DMS79 treated with DMSO at 0.1 percent for 48 hours (cell line): ENCODE measurements at regions not wholly inside any gene's neighbourhood (a gene's known extent, or its start where the extent isn't known, plus 50 kb on each side); places are given as distances from the start of the nearest gene placed in this dataset.

ENCODE experiments used
- DNase-seq: peaks from one replicate; lab custom pipeline; 2025; lab: John Stamatoyannopoulos, UW

GRCh38 chr20:51335329-51335841 is 207.1 kb downstream of the NFATC2 start:
- DNase-seq: no peak

DNA sequence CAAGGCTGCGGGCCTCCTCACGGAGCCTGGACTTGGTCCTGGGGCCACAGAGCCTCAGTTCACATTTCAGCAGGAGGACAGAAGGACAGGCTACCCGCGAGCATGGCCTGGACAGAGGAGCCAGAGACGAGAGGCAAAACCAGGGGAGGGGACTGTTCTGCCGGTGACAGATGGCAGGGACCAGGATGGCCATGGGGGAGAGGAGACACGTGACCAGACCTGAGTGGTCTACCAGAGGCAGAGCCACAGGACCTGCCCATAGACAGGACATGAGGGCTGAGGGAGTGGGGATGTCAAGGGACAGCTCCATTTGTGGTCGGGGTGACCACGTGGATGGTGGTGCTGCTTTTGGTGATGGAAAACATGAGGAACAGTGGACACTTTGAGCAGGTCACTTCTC is 207.9 kb downstream of the NFATC2 start:
- DNase-seq: no peak

DNA sequence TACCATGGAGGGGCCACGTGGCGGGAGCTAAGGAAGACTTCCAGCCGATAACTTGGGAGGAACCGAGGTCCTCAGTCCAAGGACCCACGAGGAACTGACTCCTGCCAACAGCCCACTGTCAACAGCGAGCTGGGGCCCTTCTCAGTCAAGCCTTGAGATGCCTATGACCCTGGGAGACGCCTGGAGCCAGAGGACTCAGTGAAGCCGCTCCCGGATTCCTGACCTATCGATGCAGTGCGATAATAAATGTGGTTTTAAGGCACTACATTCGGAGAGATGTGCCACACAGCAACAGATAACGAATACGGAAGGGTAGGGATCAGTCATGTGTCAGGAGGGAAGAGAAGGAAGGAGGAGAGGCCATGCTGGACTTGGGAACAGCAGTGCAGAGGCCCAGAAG is 208.5 kb downstream of the NFATC2 start:
- DNase-seq: no peak

- DNase-seq: no peak
These were observed 209.1 kb downstream of the NFATC2 start for GRCh38 chr20:51333446-51333845.

DNA sequence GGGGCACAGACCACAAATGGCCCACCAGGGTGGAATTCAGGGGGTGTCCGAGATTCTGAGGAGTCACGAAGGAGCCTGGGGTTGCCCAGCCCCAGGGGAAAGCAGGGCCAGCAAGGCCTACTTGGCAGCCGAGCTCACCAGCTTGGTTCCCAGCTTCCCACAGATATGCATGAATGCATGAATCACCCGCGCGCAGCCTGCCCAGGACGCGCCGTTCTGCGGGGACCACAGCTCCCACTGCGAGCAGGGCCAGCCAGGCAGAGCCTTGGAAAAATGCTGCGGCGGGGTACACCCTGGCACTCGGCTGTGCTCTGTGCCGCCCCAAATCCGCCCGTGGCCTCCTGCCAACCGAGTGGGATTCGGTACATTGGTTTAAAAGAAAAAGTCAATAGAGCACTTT is 211.0 kb downstream of the NFATC2 start:
- DNase-seq: peak; percentile 25

GRCh38 chr20:51329845-51330244 is 212.7 kb downstream of the NFATC2 start:
- no peak for DNase-seq

- no peak for DNase-seq
These were observed 215.2 kb downstream of the NFATC2 start for GRCh38 chr20:51327251-51327841.

DNA sequence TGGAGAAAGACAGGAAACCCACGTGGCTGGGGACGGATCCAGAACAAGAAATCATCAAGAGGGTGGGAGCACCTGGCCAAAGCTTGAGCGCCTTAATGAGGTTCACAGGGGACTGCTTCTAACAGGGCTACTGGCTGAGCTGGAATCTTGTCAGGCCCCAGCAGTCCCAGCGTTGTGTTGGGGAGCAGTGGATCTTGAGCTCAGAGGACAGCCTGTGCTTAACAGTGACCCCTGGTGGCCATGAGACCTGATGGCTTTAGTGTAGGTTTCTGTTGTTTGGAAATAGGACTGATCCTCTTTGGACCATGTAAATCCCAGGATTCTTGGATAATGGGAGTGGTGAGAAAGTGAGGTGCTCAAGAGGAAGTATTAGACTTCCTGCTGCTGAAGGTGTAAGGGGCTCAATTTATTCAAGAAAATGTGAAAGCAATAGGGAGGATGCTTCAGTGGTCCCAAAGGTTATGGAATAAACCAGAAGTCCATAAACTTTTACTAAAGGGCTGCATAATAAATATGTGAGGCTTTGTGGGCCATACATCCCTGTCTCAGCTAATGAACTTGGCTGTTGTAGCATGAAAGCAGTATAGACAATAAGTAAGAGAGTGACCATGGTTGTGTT is 216.2 kb downstream of the NFATC2 start:
- peak; percentile 1 for DNase-seq

GRCh38 chr20:51322164-51322707 is 220.3 kb downstream of the NFATC2 start:
- DNase-seq: no peak

DNA sequence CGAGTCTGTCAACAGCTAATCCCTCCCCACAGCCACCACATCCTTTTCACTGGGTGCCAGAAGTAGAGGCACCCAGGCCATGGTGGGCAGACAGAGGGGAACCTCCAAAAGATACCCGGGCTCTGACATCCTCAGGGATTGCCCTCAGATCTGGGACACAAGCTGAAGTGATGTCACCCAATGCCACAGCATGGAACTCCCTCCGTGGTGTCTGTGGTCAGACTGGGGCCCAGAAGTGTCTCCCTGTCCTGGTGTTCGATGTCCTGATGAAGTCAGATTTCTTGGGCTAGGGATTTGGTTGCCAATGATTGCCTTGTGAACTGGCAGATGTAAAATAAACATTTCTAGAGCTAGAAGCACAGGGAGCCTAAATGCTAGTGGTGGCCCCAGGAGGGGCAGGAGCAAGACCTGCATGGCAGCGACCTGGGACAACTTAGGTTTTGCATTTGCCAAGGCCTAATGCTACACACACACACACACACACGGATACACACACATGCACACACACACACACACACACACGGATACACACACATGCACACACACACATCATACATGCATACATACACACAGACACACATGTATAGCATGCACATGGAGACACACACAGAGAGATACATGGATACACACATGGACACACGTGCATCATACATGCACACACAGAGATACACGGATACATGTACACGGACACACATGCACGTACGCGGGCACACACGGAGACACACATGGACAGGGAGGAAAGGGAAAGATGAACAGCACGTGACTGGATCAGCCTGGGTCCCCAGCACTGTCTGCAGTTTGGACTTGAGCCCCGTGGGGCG is 221.0 kb downstream of the NFATC2 start:
- DNase-seq: no peak

DNA sequence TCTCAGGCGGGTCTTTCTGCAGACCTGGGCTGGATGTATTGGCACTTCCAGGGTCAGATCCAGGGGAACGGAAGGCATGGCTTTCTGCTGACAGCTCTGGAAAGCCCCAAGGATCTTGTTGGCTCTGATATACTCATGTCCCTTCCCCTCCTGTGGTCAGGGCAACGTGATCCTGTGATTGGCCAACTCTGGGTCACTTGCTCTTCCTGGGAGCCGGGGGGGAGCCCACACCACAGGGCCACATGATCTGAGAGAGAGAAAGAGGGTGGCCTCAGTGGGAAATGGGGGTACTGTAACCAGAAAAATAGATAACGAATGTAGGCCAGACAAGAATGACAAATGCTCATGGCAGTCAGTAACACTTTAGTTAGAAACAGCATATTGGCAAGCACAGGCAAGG is 223.0 kb downstream of the NFATC2 start:
- no peak for DNase-seq

- no peak for DNase-seq
These were observed 224.2 kb downstream of the NFATC2 start for GRCh38 chr20:51318058-51318949.

DNA sequence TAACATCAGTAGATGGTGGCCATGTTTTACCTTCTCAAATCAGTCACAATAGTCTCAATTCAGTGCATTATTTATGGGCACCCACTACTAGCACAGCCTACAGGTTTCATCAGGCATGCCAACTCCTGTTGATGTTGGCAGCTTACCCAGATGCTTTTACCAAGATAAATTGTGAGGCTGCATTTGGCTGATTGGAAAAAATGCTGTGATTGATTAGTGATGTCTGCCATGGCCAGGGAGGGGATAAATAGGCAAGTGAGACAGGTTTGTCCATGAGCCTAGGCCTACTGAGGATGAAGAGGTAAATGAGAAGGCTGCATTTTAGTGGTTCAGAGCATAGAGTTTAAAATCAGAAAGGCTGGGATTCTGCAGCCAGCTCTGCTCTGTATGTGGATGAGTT is 227.1 kb downstream of the NFATC2 start:
- DNase-seq: no peak

DNA sequence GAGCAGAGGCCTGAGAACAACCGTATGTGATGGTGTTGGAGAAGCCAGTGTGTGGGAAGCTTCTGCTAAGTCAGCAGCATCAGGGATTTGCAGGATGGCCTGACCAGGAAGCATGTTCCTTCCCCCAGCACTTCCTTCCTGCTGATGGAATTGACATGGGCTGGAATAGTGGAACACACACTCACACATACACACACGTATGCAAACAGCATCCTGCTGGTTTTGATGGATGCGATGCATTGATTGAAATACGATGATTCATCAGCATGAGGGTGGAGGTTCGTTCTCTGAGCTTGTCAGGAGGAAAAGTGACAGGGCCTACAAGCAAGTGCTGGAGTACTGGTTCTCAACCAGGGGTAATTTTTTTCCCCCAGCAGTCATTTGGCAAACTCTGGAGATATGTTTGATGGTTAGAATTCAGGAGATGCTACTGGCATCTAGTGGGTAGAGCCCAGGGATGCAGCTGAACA is 229.1 kb downstream of the NFATC2 start:
- no peak for DNase-seq

- no peak for DNase-seq
These were observed 230.1 kb downstream of the NFATC2 start for GRCh38 chr20:51312480-51312783.

GRCh38 chr20:51311636-51312479 is 230.7 kb downstream of the NFATC2 start:
- DNase-seq: no peak

GRCh38 chr20:51310216-51310615 is 232.3 kb downstream of the NFATC2 start:
- no peak for DNase-seq

DNA sequence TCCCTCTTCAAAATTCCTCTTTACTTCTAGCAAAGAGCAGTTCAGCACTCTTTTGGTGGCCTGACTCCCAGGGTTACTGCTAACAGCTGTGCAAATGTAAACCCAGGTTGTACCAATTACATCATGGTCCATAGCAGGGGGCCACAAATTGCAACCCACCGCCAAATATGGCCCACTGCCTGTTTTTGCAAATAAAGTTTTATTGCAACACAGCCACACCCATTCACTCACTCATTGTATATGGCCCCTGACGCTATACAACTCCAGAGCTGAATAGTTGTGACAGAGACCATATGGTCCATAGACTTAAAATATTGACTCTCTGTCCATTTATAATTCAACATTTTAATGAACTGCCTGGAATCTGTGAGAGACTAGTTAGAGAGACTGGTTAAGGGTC is 233.4 kb downstream of the NFATC2 start:
- DNase-seq: no peak

GRCh38 chr20:51306521-51307358 is 235.8 kb downstream of the NFATC2 start:
- DNase-seq: peak; percentile 30

DNA sequence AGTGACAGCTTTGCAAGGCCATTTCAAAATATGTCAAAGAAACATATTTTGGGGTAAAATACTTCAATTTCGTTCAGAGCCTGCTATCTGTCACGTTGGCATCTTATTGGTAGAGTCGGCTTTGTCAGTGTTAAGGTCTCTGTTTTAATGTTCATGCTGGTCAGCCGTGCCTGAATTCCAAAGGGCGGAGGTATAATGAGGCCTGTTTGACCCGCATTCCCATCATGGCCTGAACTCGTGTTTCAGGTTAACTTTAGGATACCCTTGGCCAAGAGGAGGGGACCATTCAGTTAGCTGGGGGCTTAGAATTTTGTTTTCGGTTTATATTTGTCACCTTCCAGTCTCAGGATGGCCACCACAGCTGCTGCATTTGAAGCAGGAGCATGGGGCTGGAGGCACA is 236.4 kb downstream of the NFATC2 start:
- DNase-seq: no peak
